ENCODE measurements at regions not wholly inside any gene's neighbourhood (a gene's known extent, or its start where the extent isn't known, plus 50 kb on each side); places are given as distances from the start of the nearest gene placed in this dataset.

DNA sequence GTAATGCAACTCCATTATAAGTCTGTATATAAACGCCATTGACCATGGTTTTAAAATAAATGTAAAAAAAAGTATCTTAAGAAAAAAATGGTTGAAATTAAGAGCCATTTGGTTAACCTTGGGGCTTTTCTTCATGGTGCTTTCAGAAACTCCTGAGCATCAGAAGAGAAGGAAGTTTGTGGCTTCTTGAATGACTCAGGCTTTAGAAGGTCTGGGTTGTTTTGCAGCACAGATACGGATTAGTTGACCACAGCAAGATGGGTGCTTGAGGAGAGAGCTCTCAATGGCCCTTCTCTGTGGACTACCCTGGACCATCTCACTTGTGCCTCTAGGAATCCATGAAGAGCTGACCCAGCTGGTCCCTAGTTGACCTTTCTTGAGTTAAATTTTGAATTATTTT lies 189.5 kb downstream of the TMEM38B start:
- Histone ChIP-seq H3K4me1 (ENCODE audit: control insufficient read depth in 2 of 2, insufficient read depth in 2 of 2, low read length in 2 of 2) (no peaks in the 10 kb centered on the region), H3K27ac (ENCODE audit: low read depth in 2 of 2, low read length in 2 of 2) (no peak overlapping the region)

DNA sequence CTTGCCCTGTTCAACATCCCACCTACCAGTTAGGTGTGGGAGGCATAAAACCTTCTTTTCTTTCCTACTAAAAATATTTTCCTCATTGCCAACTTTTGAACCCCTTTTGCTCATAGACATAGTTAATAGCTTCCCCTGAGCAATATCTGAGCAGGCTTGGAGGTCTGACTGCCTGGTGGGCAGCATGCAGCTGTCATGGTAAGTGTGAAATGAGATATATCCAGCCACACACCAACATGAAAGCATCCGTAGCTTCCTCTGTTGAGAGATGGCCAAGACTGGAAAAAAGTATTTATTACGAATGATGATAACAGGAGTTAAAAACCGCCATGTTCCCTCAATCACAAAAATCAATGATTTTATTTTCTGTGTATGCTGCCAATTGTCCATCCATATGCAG lies 190.1 kb downstream of the TMEM38B start:
- Histone ChIP-seq H3K4me1 (ENCODE audit: control insufficient read depth in 2 of 2, insufficient read depth in 2 of 2, low read length in 2 of 2) (no peaks in the 10 kb centered on the region), H3K27me3 (ENCODE audit: control insufficient read depth in 2 of 2, insufficient read depth in 2 of 2, low read length in 2 of 2) (no peaks in the 10 kb centered on the region), H3K27ac (ENCODE audit: low read depth in 2 of 2, low read length in 2 of 2) (no peak overlapping the region), H3K9ac (ENCODE audit: low read depth in 1 of 2, low read length in 2 of 2) (no peak overlapping the region), H3K9me3 (ENCODE audit: control insufficient read depth in 2 of 2, low read length in 2 of 2) (no peaks in the 10 kb centered on the region), H3K36me3 (ENCODE audit: control insufficient read depth in 2 of 2, insufficient read depth in 2 of 2, low read length in 2 of 2) (no peaks in the 10 kb centered on the region), H3K4me3 (ENCODE audit: low read length in 2 of 2) (no peak overlapping the region)

More for the DNA sequence above, 189.5 kb downstream of the TMEM38B start:
- no peaks in the 10 kb centered on the region for H3K36me3 ChIP-seq (ENCODE audit: control insufficient read depth in 2 of 2, insufficient read depth in 2 of 2, low read length in 2 of 2)
- H3K27me3 ChIP-seq (ENCODE audit: control insufficient read depth in 2 of 2, insufficient read depth in 2 of 2, low read length in 2 of 2), result no peaks in the 10 kb centered on the region
- H3K9me3 ChIP-seq (ENCODE audit: control insufficient read depth in 2 of 2, low read length in 2 of 2), result no peaks in the 10 kb centered on the region
- no peak overlapping the region for H3K9ac ChIP-seq (ENCODE audit: low read depth in 1 of 2, low read length in 2 of 2)
- H3K4me3 ChIP-seq (ENCODE audit: low read length in 2 of 2), result no peak overlapping the region

GRCh38 chr9:105886136-105886535 lies 191.8 kb downstream of the TMEM38B start:
- Histone ChIP-seq H3K9ac (ENCODE audit: low read depth in 1 of 2, low read length in 2 of 2) (no peak overlapping the region), H3K4me1 (ENCODE audit: control insufficient read depth in 2 of 2, insufficient read depth in 2 of 2, low read length in 2 of 2) (no peaks in the 10 kb centered on the region), H3K27me3 (ENCODE audit: control insufficient read depth in 2 of 2, insufficient read depth in 2 of 2, low read length in 2 of 2) (no peaks in the 10 kb centered on the region), H3K27ac (ENCODE audit: low read depth in 2 of 2, low read length in 2 of 2) (no peak overlapping the region), H3K4me3 (ENCODE audit: low read length in 2 of 2) (no peak overlapping the region), H3K36me3 (ENCODE audit: control insufficient read depth in 2 of 2, insufficient read depth in 2 of 2, low read length in 2 of 2) (no peaks in the 10 kb centered on the region), H3K9me3 (ENCODE audit: control insufficient read depth in 2 of 2, low read length in 2 of 2) (no peaks in the 10 kb centered on the region)

- no peaks in the 10 kb centered on the region for H3K36me3 ChIP-seq (ENCODE audit: control insufficient read depth in 2 of 2, insufficient read depth in 2 of 2, low read length in 2 of 2)
- no peaks in the 10 kb centered on the region for H3K4me1 ChIP-seq (ENCODE audit: control insufficient read depth in 2 of 2, insufficient read depth in 2 of 2, low read length in 2 of 2)
- H3K27me3 ChIP-seq (ENCODE audit: control insufficient read depth in 2 of 2, insufficient read depth in 2 of 2, low read length in 2 of 2), result no peaks in the 10 kb centered on the region
- H3K27ac ChIP-seq (ENCODE audit: low read depth in 2 of 2, low read length in 2 of 2), result no peak overlapping the region
- no peak overlapping the region for H3K4me3 ChIP-seq (ENCODE audit: low read length in 2 of 2)
- no peaks in the 10 kb centered on the region for H3K9me3 ChIP-seq (ENCODE audit: control insufficient read depth in 2 of 2, low read length in 2 of 2)
- no peak overlapping the region for H3K9ac ChIP-seq (ENCODE audit: low read depth in 1 of 2, low read length in 2 of 2)
Observed at GRCh38 chr9:105887679-105888078, 193.3 kb downstream of the TMEM38B start.

DNA sequence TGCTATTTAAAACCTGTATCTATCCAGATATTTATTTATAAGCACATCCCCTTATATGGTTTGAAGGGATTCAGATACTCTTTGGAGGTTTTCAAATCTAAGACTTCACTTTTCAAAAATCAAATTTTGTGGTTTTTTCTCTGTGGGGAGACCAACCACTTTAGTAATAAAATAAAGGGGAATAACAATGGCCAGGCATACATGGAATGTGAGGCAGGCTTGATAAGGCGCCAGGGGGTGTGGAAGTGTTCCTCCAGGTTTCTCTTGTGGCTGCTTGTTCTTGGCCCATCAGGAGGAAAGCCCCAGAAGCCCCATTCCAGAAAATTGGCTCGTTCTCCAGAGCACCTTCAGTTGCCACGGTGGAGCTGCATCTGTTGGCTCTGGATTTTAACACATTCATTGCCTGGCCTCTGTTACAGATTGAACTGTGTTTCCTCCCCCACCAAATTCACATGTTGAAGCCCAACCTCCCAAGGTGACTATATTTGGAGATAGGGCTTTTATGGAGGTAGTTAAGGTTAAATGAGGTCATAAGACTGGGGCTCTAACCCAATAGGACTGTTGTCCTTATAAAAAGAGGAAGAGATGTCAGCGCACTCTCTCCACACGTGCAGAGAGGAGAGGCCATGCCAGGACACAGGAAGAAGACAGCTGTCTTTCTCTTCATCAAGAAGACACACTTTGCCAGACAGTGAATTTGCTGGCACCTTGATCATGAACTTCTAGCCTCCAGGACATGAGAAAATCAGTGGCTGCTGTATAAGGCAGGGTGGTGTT lies 195.9 kb downstream of the TMEM38B start:
- Histone ChIP-seq H3K9ac (ENCODE audit: low read depth in 1 of 2, low read length in 2 of 2) (no peak overlapping the region), H3K4me1 (ENCODE audit: control insufficient read depth in 2 of 2, insufficient read depth in 2 of 2, low read length in 2 of 2) (no peaks in the 10 kb centered on the region), H3K9me3 (ENCODE audit: control insufficient read depth in 2 of 2, low read length in 2 of 2) (no peaks in the 10 kb centered on the region), H3K36me3 (ENCODE audit: control insufficient read depth in 2 of 2, insufficient read depth in 2 of 2, low read length in 2 of 2) (no peaks in the 10 kb centered on the region), H3K4me3 (ENCODE audit: low read length in 2 of 2) (no peak overlapping the region), H3K27ac (ENCODE audit: low read depth in 2 of 2, low read length in 2 of 2) (no peak overlapping the region), H3K27me3 (ENCODE audit: control insufficient read depth in 2 of 2, insufficient read depth in 2 of 2, low read length in 2 of 2) (no peaks in the 10 kb centered on the region)

- no peaks in the 10 kb centered on the region for H3K4me1 ChIP-seq (ENCODE audit: control insufficient read depth in 2 of 2, insufficient read depth in 2 of 2, low read length in 2 of 2)
- H3K36me3 ChIP-seq (ENCODE audit: control insufficient read depth in 2 of 2, insufficient read depth in 2 of 2, low read length in 2 of 2), result no peaks in the 10 kb centered on the region
- no peak overlapping the region for H3K4me3 ChIP-seq (ENCODE audit: low read length in 2 of 2)
- no peak overlapping the region for H3K9ac ChIP-seq (ENCODE audit: low read depth in 1 of 2, low read length in 2 of 2)
- H3K27ac ChIP-seq (ENCODE audit: low read depth in 2 of 2, low read length in 2 of 2), result no peak overlapping the region
- no peaks in the 10 kb centered on the region for H3K9me3 ChIP-seq (ENCODE audit: control insufficient read depth in 2 of 2, low read length in 2 of 2)
- no peaks in the 10 kb centered on the region for H3K27me3 ChIP-seq (ENCODE audit: control insufficient read depth in 2 of 2, insufficient read depth in 2 of 2, low read length in 2 of 2)
Observed at GRCh38 chr9:105900123-105900522, 205.8 kb downstream of the TMEM38B start.

DNA sequence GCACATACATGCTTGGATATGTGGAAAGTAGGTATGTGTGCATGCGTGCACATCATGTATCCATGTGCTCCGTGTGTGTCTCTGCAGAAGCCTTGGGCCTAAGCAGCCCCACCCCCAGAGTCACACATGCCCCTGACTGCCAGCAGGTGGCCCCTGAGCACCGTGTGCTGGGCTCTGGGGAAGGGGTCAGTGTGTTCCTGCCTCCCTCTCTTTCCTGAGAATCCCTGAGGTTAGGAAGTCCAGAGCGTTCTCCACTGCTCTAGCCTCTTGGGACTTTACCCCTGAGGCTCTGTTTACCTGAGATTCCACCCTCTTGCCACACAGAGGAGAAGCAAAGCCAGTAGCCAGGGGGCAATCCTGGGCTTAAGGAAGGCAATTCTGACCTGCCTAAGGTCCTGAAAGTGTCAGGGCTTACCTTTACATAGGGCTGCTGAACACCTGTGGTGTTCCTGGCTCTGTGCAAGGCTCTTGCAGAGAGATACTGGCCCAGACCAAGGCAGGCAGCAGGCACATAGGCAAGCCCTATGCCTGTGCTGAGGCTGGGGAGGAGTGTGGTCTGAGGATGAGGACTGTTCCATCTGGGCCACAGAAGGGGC lies 207.3 kb downstream of the TMEM38B start:
- no peaks in the 10 kb centered on the region for H3K36me3 ChIP-seq (ENCODE audit: control insufficient read depth in 2 of 2, insufficient read depth in 2 of 2, low read length in 2 of 2)
- H3K27ac ChIP-seq (ENCODE audit: low read depth in 2 of 2, low read length in 2 of 2), result no peak overlapping the region
- no peak overlapping the region for H3K9ac ChIP-seq (ENCODE audit: low read depth in 1 of 2, low read length in 2 of 2)
- no peaks in the 10 kb centered on the region for H3K27me3 ChIP-seq (ENCODE audit: control insufficient read depth in 2 of 2, insufficient read depth in 2 of 2, low read length in 2 of 2)
- no peaks in the 10 kb centered on the region for H3K4me1 ChIP-seq (ENCODE audit: control insufficient read depth in 2 of 2, insufficient read depth in 2 of 2, low read length in 2 of 2)
- H3K4me3 ChIP-seq (ENCODE audit: low read length in 2 of 2), result no peak overlapping the region
- H3K9me3 ChIP-seq (ENCODE audit: control insufficient read depth in 2 of 2, low read length in 2 of 2), result no peaks in the 10 kb centered on the region

GRCh38 chr9:105908069-105908468 lies 213.7 kb downstream of the TMEM38B start:
- Histone ChIP-seq H3K36me3 (ENCODE audit: control insufficient read depth in 2 of 2, insufficient read depth in 2 of 2, low read length in 2 of 2) (no peaks in the 10 kb centered on the region), H3K9ac (ENCODE audit: low read depth in 1 of 2, low read length in 2 of 2) (no peak overlapping the region), H3K9me3 (ENCODE audit: control insufficient read depth in 2 of 2, low read length in 2 of 2) (no peaks in the 10 kb centered on the region), H3K27ac (ENCODE audit: low read depth in 2 of 2, low read length in 2 of 2) (no peak overlapping the region), H3K4me1 (ENCODE audit: control insufficient read depth in 2 of 2, insufficient read depth in 2 of 2, low read length in 2 of 2) (no peaks in the 10 kb centered on the region), H3K27me3 (ENCODE audit: control insufficient read depth in 2 of 2, insufficient read depth in 2 of 2, low read length in 2 of 2) (no peaks in the 10 kb centered on the region), H3K4me3 (ENCODE audit: low read length in 2 of 2) (no peak overlapping the region)

DNA sequence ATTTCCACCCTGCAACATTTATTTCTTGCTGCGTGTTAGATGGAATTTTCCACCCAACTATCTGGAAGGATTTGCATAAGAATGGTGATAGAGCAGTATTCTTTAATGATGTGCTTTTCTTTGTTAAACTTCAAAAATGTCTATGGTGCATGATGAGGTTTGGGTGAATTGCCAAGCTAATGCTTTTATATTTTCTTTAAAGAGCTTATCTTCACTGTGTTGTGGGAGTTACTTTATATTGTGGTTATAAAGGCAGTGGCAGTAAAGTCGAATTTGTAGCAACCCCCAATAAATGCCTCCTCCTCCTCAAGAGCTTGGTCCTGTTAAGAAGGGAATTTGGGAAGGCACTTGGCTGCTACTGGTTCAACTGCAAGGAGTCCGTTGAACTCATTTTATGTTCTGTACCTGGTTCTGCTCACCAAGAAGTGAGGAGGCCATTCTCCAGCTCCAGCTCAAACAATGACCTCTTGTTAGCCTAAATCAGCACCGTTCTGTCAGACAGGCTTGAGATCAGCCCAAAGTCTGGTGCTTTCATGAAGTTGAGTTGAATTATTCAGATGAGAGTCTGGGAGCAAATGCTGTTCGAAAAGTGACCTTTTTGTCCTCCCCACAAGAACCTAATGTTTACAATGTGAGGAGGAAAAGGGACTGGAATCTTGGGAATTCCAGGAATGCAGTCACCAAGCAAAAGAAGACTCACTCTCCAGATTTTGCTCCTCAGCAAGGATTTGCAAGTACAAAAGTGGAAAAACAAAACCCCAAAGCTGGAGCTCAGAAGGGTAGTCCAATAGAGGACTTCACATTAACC lies 217.0 kb downstream of the TMEM38B start:
- H3K27me3 ChIP-seq (ENCODE audit: control insufficient read depth in 2 of 2, insufficient read depth in 2 of 2, low read length in 2 of 2), result no peaks in the 10 kb centered on the region
- no peak overlapping the region for H3K4me3 ChIP-seq (ENCODE audit: low read length in 2 of 2)
- H3K9me3 ChIP-seq (ENCODE audit: control insufficient read depth in 2 of 2, low read length in 2 of 2), result no peaks in the 10 kb centered on the region
- no peak overlapping the region for H3K9ac ChIP-seq (ENCODE audit: low read depth in 1 of 2, low read length in 2 of 2)
- no peaks in the 10 kb centered on the region for H3K4me1 ChIP-seq (ENCODE audit: control insufficient read depth in 2 of 2, insufficient read depth in 2 of 2, low read length in 2 of 2)
- H3K36me3 ChIP-seq (ENCODE audit: control insufficient read depth in 2 of 2, insufficient read depth in 2 of 2, low read length in 2 of 2), result no peaks in the 10 kb centered on the region
- no peak overlapping the region for H3K27ac ChIP-seq (ENCODE audit: low read depth in 2 of 2, low read length in 2 of 2)

- H3K36me3 ChIP-seq (ENCODE audit: control insufficient read depth in 2 of 2, insufficient read depth in 2 of 2, low read length in 2 of 2), result no peaks in the 10 kb centered on the region
- no peak overlapping the region for H3K27ac ChIP-seq (ENCODE audit: low read depth in 2 of 2, low read length in 2 of 2)
- H3K9me3 ChIP-seq (ENCODE audit: control insufficient read depth in 2 of 2, low read length in 2 of 2), result no peaks in the 10 kb centered on the region
- no peaks in the 10 kb centered on the region for H3K4me1 ChIP-seq (ENCODE audit: control insufficient read depth in 2 of 2, insufficient read depth in 2 of 2, low read length in 2 of 2)
- H3K4me3 ChIP-seq (ENCODE audit: low read length in 2 of 2), result no peak overlapping the region
- no peak overlapping the region for H3K9ac ChIP-seq (ENCODE audit: low read depth in 1 of 2, low read length in 2 of 2)
- H3K27me3 ChIP-seq (ENCODE audit: control insufficient read depth in 2 of 2, insufficient read depth in 2 of 2, low read length in 2 of 2), result no peaks in the 10 kb centered on the region
Observed at GRCh38 chr9:105912157-105912862, 218.0 kb downstream of the TMEM38B start.

All from mucosa of rectum (tissue), 2 donors.